ENCODE measurements at regions not wholly inside any gene's neighbourhood (a gene's known extent, or its start where the extent isn't known, plus 50 kb on each side); places are given as distances from the start of the nearest gene placed in this dataset.

- ATAC-seq, result no peak
- TF ChIP-seq OSR1 (CRISPR knock-in tag; IDR thresholded peaks at IDR 0.05) (no peak), BACH2 (CRISPR knock-in tag; IDR thresholded peaks at IDR 0.05; ENCODE audit: borderline replicate concordance) (no peak), SNAI2 (CRISPR knock-in tag; IDR thresholded peaks at IDR 0.05) (no peak), ZFP3 (CRISPR knock-in tag; IDR thresholded peaks at IDR 0.05) (no peak), PATZ1 (CRISPR knock-in tag; IDR thresholded peaks at IDR 0.05; ENCODE audit: borderline replicate concordance) (no peak), CSRNP3 (CRISPR knock-in tag; IDR thresholded peaks at IDR 0.05) (no peak), TSHZ2 (CRISPR knock-in tag; IDR thresholded peaks at IDR 0.05) (no peak), POU6F1 (CRISPR knock-in tag; IDR thresholded peaks at IDR 0.05; ENCODE audit: borderline replicate concordance, low read depth) (no peak), CREB5 (CRISPR knock-in tag; IDR thresholded peaks at IDR 0.05; ENCODE audit: low read depth) (no peak), ZC3H10 (CRISPR knock-in tag; IDR thresholded peaks at IDR 0.05) (no peak), ESRRG (CRISPR knock-in tag; IDR thresholded peaks at IDR 0.05) (no peak), ZNF8 (CRISPR knock-in tag; IDR thresholded peaks at IDR 0.05) (no peak), RARB (CRISPR knock-in tag; IDR thresholded peaks at IDR 0.05) (no peak)
Observed at GRCh38 chr12:115146453-115146852, 462.5 kb upstream of the TBX3 start.

- TF ChIP-seq TCF4 (CRISPR knock-in tag; IDR thresholded peaks at IDR 0.05; ENCODE audit: borderline replicate concordance) (no peak), GLIS3 (CRISPR knock-in tag; IDR thresholded peaks at IDR 0.05) (no peak), ZNF70 (CRISPR knock-in tag; IDR thresholded peaks at IDR 0.05) (no peak), CSRNP3 (CRISPR knock-in tag; IDR thresholded peaks at IDR 0.05) (no peak), BACH2 (CRISPR knock-in tag; IDR thresholded peaks at IDR 0.05; ENCODE audit: borderline replicate concordance) (no peak), CREB5 (CRISPR knock-in tag; IDR thresholded peaks at IDR 0.05; ENCODE audit: low read depth) (no peak), SNAI2 (CRISPR knock-in tag; IDR thresholded peaks at IDR 0.05) (no peak), PATZ1 (CRISPR knock-in tag; IDR thresholded peaks at IDR 0.05; ENCODE audit: borderline replicate concordance) (no peak), CSDC2 (CRISPR knock-in tag; IDR thresholded peaks at IDR 0.05) (no peak), ZFP3 (CRISPR knock-in tag; IDR thresholded peaks at IDR 0.05) (no peak), ISL1 (CRISPR knock-in tag; IDR thresholded peaks at IDR 0.05) (no peak), ZNF565 (CRISPR knock-in tag; conservative IDR thresholded peaks at IDR 0.05; ENCODE audit: low read depth) (no peak), PPARA (CRISPR knock-in tag; IDR thresholded peaks at IDR 0.05; ENCODE audit: borderline replicate concordance) (no peak), RARB (CRISPR knock-in tag; IDR thresholded peaks at IDR 0.05) (no peak), OSR1 (CRISPR knock-in tag; IDR thresholded peaks at IDR 0.05) (no peak), POU6F1 (CRISPR knock-in tag; IDR thresholded peaks at IDR 0.05; ENCODE audit: borderline replicate concordance, low read depth) (no peak), ARNTL (CRISPR knock-in tag; IDR thresholded peaks at IDR 0.05; ENCODE audit: borderline replicate concordance, low read depth) (no peak), ZNF8 (CRISPR knock-in tag; IDR thresholded peaks at IDR 0.05) (no peak), ZFP30 (CRISPR knock-in tag; IDR thresholded peaks at IDR 0.05) (no peak)
- no peak for ATAC-seq
Observed at GRCh38 chr12:115144425-115144824, 460.4 kb upstream of the TBX3 start.
